ENCODE measurements at regions not wholly inside any gene's neighbourhood (a gene's known extent, or its start where the extent isn't known, plus 50 kb on each side); places are given as distances from the start of the nearest gene placed in this dataset.

- TF ChIP-seq CTCF (IDR thresholded peaks at IDR 0.05) = no peak
- no peak for TF ChIP-seq EZH2phosphoT487 (IDR thresholded peaks at IDR 0.05)
- TF ChIP-seq EZH2 (IDR thresholded peaks at IDR 0.05) = no peak
These were observed 222.6 kb upstream of the KCTD3 start for GRCh38 chr1:215344539-215344938.
